Mammary epithelial cell (primary cell): ENCODE measurements at regions not wholly inside any gene's neighbourhood (a gene's known extent, or its start where the extent isn't known, plus 50 kb on each side); places are given as distances from the start of the nearest gene placed in this dataset.

Source experiments
- CTCF ChIP-seq, 2 donors: IDR thresholded peaks in 1 of 2; conservative IDR thresholded peaks in 1 of 2; 2 replicates each; pipeline ENCODE4 v1.5.1; 2011 to 2012; ENCODE audit warnings: inconsistent platforms in 2 of 2, low read length in 2 of 2, mild to moderate bottlenecking in 2 of 2, control low read depth in 1 of 2, low read depth in 1 of 2; ENCODE audit not compliant: insufficient read depth in 1 of 2; ENCODE audit errors: extremely low read depth in 1 of 2
- EZH2 ChIP-seq: IDR thresholded peaks from 2 replicates; pipeline ENCODE4 v1.6.1; 2012; ENCODE audit warnings: low read length, inconsistent platforms, borderline replicate concordance

GRCh38 chrX:42246814-42247213 lies 323.5 kb upstream of the CASK start:
- TF ChIP-seq CTCF (conservative IDR thresholded peaks at IDR 0.05 in 1 of 2, IDR thresholded peaks at IDR 0.05 in 1 of 2; ENCODE audit: extremely low read depth in 1 of 2, insufficient read depth in 1 of 2, low read depth in 1 of 2, low read length in 2 of 2) = no peak
- TF ChIP-seq EZH2 = no peak
